Endothelial cell of umbilical vein (primary cell): ENCODE measurements at regions not wholly inside any gene's neighbourhood (a gene's known extent, or its start where the extent isn't known, plus 50 kb on each side); places are given as distances from the start of the nearest gene placed in this dataset.

Experiments used
- BruUV-seq: library from RNA; stranded (reverse); fragments of 400-500 nt; replicated peaks from 2 replicates; lab custom pipeline; 2021; lab: Mats Ljungman, UMichigan
- CTCF ChIA-PET: fragments of 300-600, 350-600 bp; sonication (Branson Sonifier 250); formaldehyde crosslinking; loops from one replicate; lab custom pipeline; 2021; ENCODE audit warnings: antibody characterized with exemption, inconsistent platforms; lab: Charles Lee
- POLR2A ChIA-PET: fragments of 300-600, 350-600 bp; sonication (Branson Sonifier 250); formaldehyde crosslinking; loops from one replicate; lab custom pipeline; 2021; ENCODE audit warnings: antibody characterized with exemption, inconsistent platforms; lab: Charles Lee
- DNase-seq: peaks from one replicate; pipeline ENCODE4 v3.0.0-alpha.2; 2011; ENCODE audit warnings: low read depth, low spot score
- FAIRE-seq: peaks from 2 replicates; lab custom pipeline; 2011; peaks lifted over from hg19 to GRCh38; lab: Jason Lieb, UNC
- H2AFZ ChIP-seq: 2 replicates; pipeline ENCODE4 v1.6.0; 2012; ENCODE audit warnings: low read depth, low read length, control low read depth, inconsistent platforms
- H3K27ac ChIP-seq: 2 replicates; pipeline ENCODE4 v1.5.1; 2011; ENCODE audit warnings: low read depth, mild to moderate bottlenecking, control low read depth, low read length, moderate library complexity; ENCODE audit not compliant: insufficient read depth
- H3K27me3 ChIP-seq, 2 experiments: 2 replicates each; pipeline versions ENCODE4 v1.6.0 to v1.6.1; 2011; ENCODE audit warnings: low read length in 2 of 2, mixed read lengths in 1 of 2; ENCODE audit not compliant: control insufficient read depth in 2 of 2, insufficient read depth in 2 of 2
- H3K36me3 ChIP-seq, 2 experiments: 2 replicates in 1 of 2; 3 replicates in 1 of 2; pipeline ENCODE4 v1.5.1; 2011; ENCODE audit warnings: low read length in 2 of 2, mild to moderate bottlenecking in 1 of 2, moderate library complexity in 1 of 2; ENCODE audit not compliant: control insufficient read depth in 2 of 2, insufficient read depth in 2 of 2; ENCODE audit errors: extremely low read depth in 1 of 2
- H3K4me1 ChIP-seq: 3 replicates; pipeline ENCODE4 v1.5.1; 2011; ENCODE audit warnings: mild to moderate bottlenecking, low read length; ENCODE audit not compliant: control insufficient read depth, insufficient read depth; ENCODE audit errors: extremely low read depth
- H3K4me2 ChIP-seq: 2 replicates; pipeline ENCODE4 v1.6.1; 2011; ENCODE audit warnings: low read length, control low read depth, mixed read lengths; ENCODE audit not compliant: insufficient read depth
- H3K4me3 ChIP-seq, 3 experiments: fragments of 200-600 bp in 1 of 3; sonication (generic), shearing (Covaris generic) in 1 of 3; replicated peaks in 1 of 3; 2 replicates each; pipeline ENCODE4 v1.5.1; 2011 to 2016; ENCODE audit warnings: control low read depth in 3 of 3, low read length in 3 of 3, mild to moderate bottlenecking in 2 of 3, inconsistent platforms in 1 of 3, low read depth in 1 of 3, moderate library complexity in 1 of 3; ENCODE audit not compliant: insufficient read depth in 1 of 3
- H3K79me2 ChIP-seq: 2 replicates; pipeline ENCODE4 v1.6.0; 2012; ENCODE audit warnings: low read length, inconsistent platforms; ENCODE audit not compliant: control insufficient read depth, insufficient read depth
- H3K9ac ChIP-seq: replicated peaks from 2 replicates; pipeline ENCODE3; 2011; ENCODE audit warnings: low read length, control low read depth; ENCODE audit not compliant: insufficient read depth; ENCODE audit errors: extremely low read depth
- H3K9me1 ChIP-seq: replicated peaks from 3 replicates; pipeline ENCODE4 v1.6.0; 2011; ENCODE audit warnings: mild to moderate bottlenecking, low read length; ENCODE audit not compliant: control insufficient read depth, insufficient read depth; ENCODE audit errors: extremely low read depth
- H3K9me3 ChIP-seq: replicated peaks from 2 replicates; pipeline ENCODE4 v1.5.1; 2012; ENCODE audit warnings: low read length, inconsistent platforms; ENCODE audit not compliant: control insufficient read depth, insufficient read depth
- H4K20me1 ChIP-seq: replicated peaks from 2 replicates; pipeline ENCODE3; 2011; ENCODE audit warnings: mild to moderate bottlenecking, low read length; ENCODE audit not compliant: control insufficient read depth, insufficient read depth; ENCODE audit errors: extremely low read depth
- EZH2 ChIP-seq: IDR thresholded peaks from 2 replicates; pipeline ENCODE4 v1.6.1; 2012; ENCODE audit warnings: borderline replicate concordance, low read depth, mild to moderate bottlenecking, moderate library complexity, low read length, inconsistent platforms; ENCODE audit not compliant: severe bottlenecking
- FOS ChIP-seq: IDR thresholded peaks from 2 replicates; pipeline ENCODE4 v1.6.1; 2011; ENCODE audit warnings: mild to moderate bottlenecking, low read length, moderate library complexity, borderline replicate concordance; ENCODE audit not compliant: insufficient read depth
- GATA2 ChIP-seq: IDR thresholded peaks from 2 replicates; pipeline ENCODE4 v1.7.0; 2011; ENCODE audit warnings: low read depth, mild to moderate bottlenecking, moderate library complexity, mixed read lengths, low read length; ENCODE audit not compliant: insufficient read length, insufficient read depth
- POLR2A ChIP-seq: IDR thresholded peaks from 2 replicates; pipeline ENCODE4 v1.6.1; 2012; ENCODE audit warnings: low read depth, mild to moderate bottlenecking, control low read depth, low read length
- dilution Hi-C: fragments of 300-500 bp; cut with MboI; formaldehyde crosslinking; loops from one replicate; pipeline ENCODE4 v1.15.0; 2019; ENCODE audit warnings: low sequenced_read_pairs; ENCODE audit not compliant: extremely low pct_ligation_motif_present
- intact Hi-C: fragments of 100-400 bp; cut with micrococcal nuclease; formaldehyde crosslinking; loops from one replicate; pipeline ENCODE4 v1.10.0; 2022
- TF ChIP-seq, protein P1 (sequence below): IDR thresholded peaks from 2 replicates; pipeline ENCODE4 v1.6.1; 2011; ENCODE audit not compliant: insufficient read depth, insufficient read length

DNA sequence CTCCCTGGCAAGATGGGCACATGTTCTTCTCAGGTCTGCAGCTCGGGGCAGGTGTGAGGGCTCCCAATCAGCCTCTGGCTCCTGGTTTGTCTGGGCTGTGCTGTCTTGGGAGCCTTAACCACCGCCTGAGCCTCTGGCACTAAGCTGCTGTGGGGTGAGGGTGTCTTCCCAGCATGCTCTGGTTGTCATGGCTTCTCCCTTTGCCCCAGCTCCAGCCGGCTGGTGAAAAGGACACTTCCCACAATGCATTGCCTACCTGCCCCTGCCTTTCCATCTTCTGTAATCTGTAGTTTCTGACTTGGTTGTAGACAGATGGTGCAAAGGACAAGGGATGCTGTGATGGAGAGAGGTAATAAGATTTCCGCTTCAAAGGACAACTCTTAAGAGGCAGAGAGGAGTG is 295.3 kb downstream of the TLE3 start:
- Histone ChIP-seq H3K4me1 (peaks cover 11% of the 10 kb centered on the region), H3K9me1 (no peaks in the 10 kb centered on the region), H4K20me1 (no peaks in the 10 kb centered on the region), H3K27ac (no peak overlapping the region), H2AFZ (no peak overlapping the region), H3K79me2 (no peaks in the 10 kb centered on the region), H3K4me2 (no peak overlapping the region), H3K9me3 (no peaks in the 10 kb centered on the region), H3K36me3 (no peaks in the 10 kb centered on the region), H3K9ac (no peak overlapping the region), H3K27me3 (no peaks in the 10 kb centered on the region), H3K4me3 (no peak overlapping the region)
- ChIA-PET CTCF (no interaction called here), POLR2A (no interaction called here)
- FAIRE-seq (no peak), DNase-seq (no peak)
- TF ChIP-seq POLR2A (no peak), GATA2 (no peak)
- BruUV-seq = no TSS peak
- dilution Hi-C loops = no loop called here
- intact Hi-C loops = no loop called here

- intact Hi-C loops (no loop called here), dilution Hi-C loops (no loop called here)
- H3K36me3 ChIP-seq = no peaks in the 10 kb centered on the region
- H3K79me2 ChIP-seq = no peaks in the 10 kb centered on the region
- no peak for FAIRE-seq
- H3K4me2 ChIP-seq = no peak overlapping the region
- no peak overlapping the region for H3K27ac ChIP-seq
- no peak overlapping the region for H3K9ac ChIP-seq
- no peaks in the 10 kb centered on the region for H3K9me1 ChIP-seq
- ChIA-PET POLR2A (no interaction called here), CTCF (no interaction called here)
- TF ChIP-seq FOS (no peak), EZH2 (no peak)
- TF ChIP-seq, protein P1, sequence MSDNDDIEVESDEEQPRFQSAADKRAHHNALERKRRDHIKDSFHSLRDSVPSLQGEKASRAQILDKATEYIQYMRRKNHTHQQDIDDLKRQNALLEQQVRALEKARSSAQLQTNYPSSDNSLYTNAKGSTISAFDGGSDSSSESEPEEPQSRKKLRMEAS = no peak
- H3K27me3 ChIP-seq = peaks cover 3 to 5% of the 10 kb centered on the region in 2 experiments
- no peak overlapping the region for H2AFZ ChIP-seq
- no TSS peak for BruUV-seq
- H4K20me1 ChIP-seq = no peaks in the 10 kb centered on the region
- no peak for DNase-seq
- no peak overlapping the region for H3K4me3 ChIP-seq
- H3K4me1 ChIP-seq = no peaks in the 10 kb centered on the region
- no peaks in the 10 kb centered on the region for H3K9me3 ChIP-seq
Observed at GRCh38 chr15:69804786-69805185, 292.9 kb downstream of the TLE3 start.
